HEK293 (cell line): ENCODE measurements at regions not wholly inside any gene's neighbourhood (a gene's known extent, or its start where the extent isn't known, plus 50 kb on each side); places are given as distances from the start of the nearest gene placed in this dataset.

Experiments
- CTCF ChIA-PET: fragments of 350-600 bp; formaldehyde crosslinking; extraction: SDS; loops from one replicate; lab custom pipeline; 2021; ENCODE audit warnings: antibody characterized with exemption; lab: Yijun Ruan, JAX
- POLR2A ChIA-PET: fragments of 300-600 bp; formaldehyde crosslinking; extraction: SDS; loops from one replicate; lab custom pipeline; 2020; ENCODE audit warnings: antibody characterized with exemption, inconsistent platforms; lab: Yijun Ruan, JAX
- H3K27ac ChIP-seq: fragments of 200-500 bp; sonication (Bioruptor generic); 2 replicates; pipeline ENCODE4 v1.5.1; 2014; ENCODE audit warnings: low read depth, low read length, control low read depth, inconsistent platforms; ENCODE audit errors: extremely low read depth
- H3K36me3 ChIP-seq, 2 experiments: fragments of 200-500 bp in 1 of 2; sonication (Bioruptor generic) in 1 of 2; 1 replicate in 1 of 2; 2 replicates in 1 of 2; pipeline ENCODE4 v1.5.1; 2014 to 2017; ENCODE audit warnings: inconsistent platforms in 2 of 2, low read length in 2 of 2; ENCODE audit not compliant: control insufficient read depth in 2 of 2, insufficient read depth in 1 of 2
- H3K4me1 ChIP-seq: fragments of 200-500 bp; sonication (Bioruptor generic); 2 replicates; pipeline ENCODE4 v1.5.1; 2014; ENCODE audit warnings: mild to moderate bottlenecking, low read length, inconsistent platforms; ENCODE audit not compliant: control insufficient read depth, insufficient read depth
- H3K4me3 ChIP-seq: 2 replicates; pipeline ENCODE4 v1.5.1; 2011; ENCODE audit warnings: low read depth, mild to moderate bottlenecking, control low read depth, low read length, moderate library complexity
- H3K9me3 ChIP-seq: fragments of 200-500 bp; sonication (Bioruptor generic); 2 replicates; pipeline ENCODE4 v1.5.1; 2014; ENCODE audit warnings: low read depth, low read length, inconsistent platforms; ENCODE audit not compliant: control insufficient read depth, insufficient read depth
- SP3 ChIP-seq: fragments of 450-650 bp; formaldehyde crosslinking; IDR thresholded peaks from 2 replicates; pipeline ENCODE4 v1.5.1; 2016; ENCODE audit warnings: missing biosample characterization, missing genetic modification characterization
- YY2 ChIP-seq: fragments of 450-650 bp; formaldehyde crosslinking; IDR thresholded peaks from 2 replicates; pipeline ENCODE4 v1.5.1; 2016; ENCODE audit warnings: missing biosample characterization, missing genetic modification characterization
- ZBTB1 ChIP-seq: fragments of 450-650 bp; formaldehyde crosslinking; IDR thresholded peaks from 2 replicates; pipeline ENCODE4 v1.5.1; 2016; ENCODE audit warnings: missing biosample characterization, missing genetic modification characterization
- ZIC2 ChIP-seq: fragments of 450-650 bp; formaldehyde crosslinking; IDR thresholded peaks from 2 replicates; pipeline ENCODE4 v1.5.1; 2016; ENCODE audit warnings: missing biosample characterization, missing genetic modification characterization
- ZNF2 ChIP-seq: fragments of 450-650 bp; formaldehyde crosslinking; IDR thresholded peaks from 2 replicates; pipeline ENCODE4 v1.5.1; 2016; ENCODE audit warnings: missing biosample characterization, missing genetic modification characterization
- ZNF292 ChIP-seq: fragments of 450-650 bp; formaldehyde crosslinking; IDR thresholded peaks from 2 replicates; pipeline ENCODE4 v1.5.1; 2016; ENCODE audit warnings: low read depth, missing biosample characterization, missing genetic modification characterization, borderline replicate concordance
- ZNF785 ChIP-seq: fragments of 450-650 bp; formaldehyde crosslinking; IDR thresholded peaks from 2 replicates; pipeline ENCODE4 v1.5.1; 2016; ENCODE audit warnings: missing biosample characterization, missing genetic modification characterization
- TF ChIP-seq, protein P1 (sequence below): fragments of 450-650 bp; formaldehyde crosslinking; IDR thresholded peaks from 2 replicates; pipeline ENCODE4 v1.5.1; 2016; ENCODE audit warnings: missing biosample characterization, missing genetic modification characterization
- TF ChIP-seq, protein P2 (sequence below): fragments of 450-650 bp; formaldehyde crosslinking; IDR thresholded peaks from 2 replicates; pipeline ENCODE4 v1.5.1; 2017; ENCODE audit warnings: missing biosample characterization, missing genetic modification characterization
- TF ChIP-seq, protein P3 (sequence below): fragments of 450-650 bp; formaldehyde crosslinking; IDR thresholded peaks from 2 replicates; pipeline ENCODE4 v1.5.1; 2016; ENCODE audit warnings: missing biosample characterization, missing genetic modification characterization, low read depth
- TF ChIP-seq, protein P4 (sequence below): fragments of 450-650 bp; formaldehyde crosslinking; IDR thresholded peaks from 2 replicates; pipeline ENCODE4 v1.5.1; 2016; ENCODE audit warnings: missing biosample characterization, missing genetic modification characterization
- TF ChIP-seq, protein P5 (sequence below): fragments of 450-650 bp; formaldehyde crosslinking; IDR thresholded peaks from 2 replicates; pipeline ENCODE4 v1.5.1; 2016; ENCODE audit warnings: missing biosample characterization, missing genetic modification characterization
- TF ChIP-seq, protein P6 (sequence below): fragments of 450-650 bp; formaldehyde crosslinking; IDR thresholded peaks from 2 replicates; pipeline ENCODE4 v1.5.0; 2017; ENCODE audit warnings: missing biosample characterization, missing genetic modification characterization, borderline replicate concordance
- TF ChIP-seq, protein P7 (sequence below): fragments of 450-650 bp; formaldehyde crosslinking; conservative IDR thresholded peaks from 2 replicates; pipeline ENCODE4 v1.5.1; 2016; ENCODE audit warnings: low read depth, missing biosample characterization, missing genetic modification characterization

DNA sequence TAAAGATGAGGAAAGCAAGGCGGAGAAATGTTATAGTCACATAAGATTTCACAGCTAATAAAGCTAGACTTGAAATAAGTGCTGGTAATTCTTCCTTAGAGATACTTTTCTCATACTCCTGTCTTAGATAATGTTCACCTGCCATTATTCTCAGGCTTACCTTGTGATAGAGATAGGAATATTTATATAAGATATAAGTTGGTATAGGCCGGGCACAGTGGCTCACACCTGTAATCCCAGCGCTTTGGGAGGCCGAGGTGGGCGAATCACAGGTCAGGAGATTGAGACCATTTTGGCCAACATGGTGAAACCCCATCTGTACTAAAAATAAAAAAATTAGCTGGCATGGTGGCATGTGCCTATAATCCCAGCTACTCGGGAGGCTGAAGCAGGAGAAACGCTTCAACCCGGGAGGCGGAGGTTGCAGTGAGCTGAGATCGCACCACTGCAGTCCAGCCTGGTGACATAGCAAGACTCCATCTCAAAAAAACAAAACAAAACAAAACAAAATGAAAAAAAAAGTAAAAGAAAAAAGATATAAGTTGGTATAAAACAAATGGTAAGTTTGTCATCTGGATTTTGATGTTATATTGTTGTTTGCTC is 1918.4 kb downstream of the MAT2B start:
- Histone ChIP-seq H3K36me3 (no peaks in the 10 kb centered on the region), H3K9me3 (no peaks in the 10 kb centered on the region), H3K4me1 (no peaks in the 10 kb centered on the region), H3K27ac (no peak overlapping the region), H3K4me3 (no peak overlapping the region)
- TF ChIP-seq, protein P1, sequence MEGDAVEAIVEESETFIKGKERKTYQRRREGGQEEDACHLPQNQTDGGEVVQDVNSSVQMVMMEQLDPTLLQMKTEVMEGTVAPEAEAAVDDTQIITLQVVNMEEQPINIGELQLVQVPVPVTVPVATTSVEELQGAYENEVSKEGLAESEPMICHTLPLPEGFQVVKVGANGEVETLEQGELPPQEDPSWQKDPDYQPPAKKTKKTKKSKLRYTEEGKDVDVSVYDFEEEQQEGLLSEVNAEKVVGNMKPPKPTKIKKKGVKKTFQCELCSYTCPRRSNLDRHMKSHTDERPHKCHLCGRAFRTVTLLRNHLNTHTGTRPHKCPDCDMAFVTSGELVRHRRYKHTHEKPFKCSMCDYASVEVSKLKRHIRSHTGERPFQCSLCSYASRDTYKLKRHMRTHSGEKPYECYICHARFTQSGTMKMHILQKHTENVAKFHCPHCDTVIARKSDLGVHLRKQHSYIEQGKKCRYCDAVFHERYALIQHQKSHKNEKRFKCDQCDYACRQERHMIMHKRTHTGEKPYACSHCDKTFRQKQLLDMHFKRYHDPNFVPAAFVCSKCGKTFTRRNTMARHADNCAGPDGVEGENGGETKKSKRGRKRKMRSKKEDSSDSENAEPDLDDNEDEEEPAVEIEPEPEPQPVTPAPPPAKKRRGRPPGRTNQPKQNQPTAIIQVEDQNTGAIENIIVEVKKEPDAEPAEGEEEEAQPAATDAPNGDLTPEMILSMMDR (tag by site-specific recombination), result no peak
- TF ChIP-seq ZNF292 (tag by site-specific recombination), result no peak
- TF ChIP-seq YY2 (tag by site-specific recombination), result no peak
- TF ChIP-seq, protein P2, sequence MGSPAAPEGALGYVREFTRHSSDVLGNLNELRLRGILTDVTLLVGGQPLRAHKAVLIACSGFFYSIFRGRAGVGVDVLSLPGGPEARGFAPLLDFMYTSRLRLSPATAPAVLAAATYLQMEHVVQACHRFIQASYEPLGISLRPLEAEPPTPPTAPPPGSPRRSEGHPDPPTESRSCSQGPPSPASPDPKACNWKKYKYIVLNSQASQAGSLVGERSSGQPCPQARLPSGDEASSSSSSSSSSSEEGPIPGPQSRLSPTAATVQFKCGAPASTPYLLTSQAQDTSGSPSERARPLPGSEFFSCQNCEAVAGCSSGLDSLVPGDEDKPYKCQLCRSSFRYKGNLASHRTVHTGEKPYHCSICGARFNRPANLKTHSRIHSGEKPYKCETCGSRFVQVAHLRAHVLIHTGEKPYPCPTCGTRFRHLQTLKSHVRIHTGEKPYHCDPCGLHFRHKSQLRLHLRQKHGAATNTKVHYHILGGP (tag by site-specific recombination), result no peak
- TF ChIP-seq ZNF785 (tag by site-specific recombination), result no peak
- TF ChIP-seq, protein P3, sequence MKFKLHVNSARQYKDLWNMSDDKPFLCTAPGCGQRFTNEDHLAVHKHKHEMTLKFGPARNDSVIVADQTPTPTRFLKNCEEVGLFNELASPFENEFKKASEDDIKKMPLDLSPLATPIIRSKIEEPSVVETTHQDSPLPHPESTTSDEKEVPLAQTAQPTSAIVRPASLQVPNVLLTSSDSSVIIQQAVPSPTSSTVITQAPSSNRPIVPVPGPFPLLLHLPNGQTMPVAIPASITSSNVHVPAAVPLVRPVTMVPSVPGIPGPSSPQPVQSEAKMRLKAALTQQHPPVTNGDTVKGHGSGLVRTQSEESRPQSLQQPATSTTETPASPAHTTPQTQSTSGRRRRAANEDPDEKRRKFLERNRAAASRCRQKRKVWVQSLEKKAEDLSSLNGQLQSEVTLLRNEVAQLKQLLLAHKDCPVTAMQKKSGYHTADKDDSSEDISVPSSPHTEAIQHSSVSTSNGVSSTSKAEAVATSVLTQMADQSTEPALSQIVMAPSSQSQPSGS, result no peak
- no peak for TF ChIP-seq ZBTB1 (tag by site-specific recombination)
- TF ChIP-seq, protein P4, sequence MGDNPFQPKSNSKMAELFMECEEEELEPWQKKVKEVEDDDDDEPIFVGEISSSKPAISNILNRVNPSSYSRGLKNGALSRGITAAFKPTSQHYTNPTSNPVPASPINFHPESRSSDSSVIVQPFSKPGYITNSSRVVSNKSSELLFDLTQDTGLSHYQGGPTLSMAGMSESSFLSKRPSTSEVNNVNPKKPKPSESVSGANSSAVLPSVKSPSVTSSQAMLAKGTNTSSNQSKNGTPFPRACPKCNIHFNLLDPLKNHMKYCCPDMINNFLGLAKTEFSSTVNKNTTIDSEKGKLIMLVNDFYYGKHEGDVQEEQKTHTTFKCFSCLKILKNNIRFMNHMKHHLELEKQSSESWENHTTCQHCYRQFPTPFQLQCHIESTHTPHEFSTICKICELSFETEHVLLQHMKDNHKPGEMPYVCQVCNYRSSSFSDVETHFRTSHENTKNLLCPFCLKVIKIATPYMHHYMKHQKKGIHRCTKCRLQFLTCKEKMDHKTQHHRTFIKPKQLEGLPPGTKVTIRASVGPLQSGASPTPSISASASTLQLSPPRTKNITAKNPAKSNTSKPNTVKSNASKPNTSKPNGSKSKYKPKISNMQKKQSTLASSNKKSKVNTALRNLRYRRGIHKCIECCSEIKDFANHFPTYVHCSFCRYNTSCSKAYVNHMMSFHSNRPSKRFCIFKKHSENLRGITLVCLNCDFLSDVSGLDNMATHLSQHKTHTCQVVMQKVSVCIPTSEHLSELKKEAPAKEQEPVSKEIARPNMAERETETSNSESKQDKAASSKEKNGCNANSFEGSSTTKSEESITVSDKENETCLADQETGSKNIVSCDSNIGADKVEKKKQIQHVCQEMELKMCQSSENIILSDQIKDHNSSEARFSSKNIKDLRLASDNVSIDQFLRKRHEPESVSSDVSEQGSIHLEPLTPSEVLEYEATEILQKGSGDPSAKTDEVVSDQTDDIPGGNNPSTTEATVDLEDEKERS, result no peak
- ChIA-PET CTCF (no interaction called here), POLR2A (no interaction called here)

DNA sequence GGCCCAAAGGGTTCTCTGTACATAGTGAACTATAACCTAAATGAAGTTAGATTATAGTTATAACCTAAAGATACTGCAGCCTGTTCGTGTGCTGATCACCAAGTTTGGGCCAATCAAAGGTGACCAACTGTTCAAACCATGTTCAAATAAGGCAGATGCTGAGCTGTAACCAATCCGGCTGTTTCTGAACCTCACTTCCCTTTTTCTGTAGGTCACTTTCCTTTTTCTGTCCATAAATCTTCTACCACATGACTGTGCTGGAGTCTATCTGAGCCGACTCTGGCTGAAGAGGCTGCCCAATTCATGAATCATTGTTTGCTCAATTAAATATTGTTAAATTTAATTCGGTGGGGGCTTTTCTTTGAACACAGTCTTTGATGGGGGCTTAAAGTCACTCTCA is 1920.2 kb downstream of the MAT2B start:
- ChIA-PET POLR2A (no interaction called here), CTCF (no interaction called here)
- H3K9me3 ChIP-seq, result no peaks in the 10 kb centered on the region
- no peak overlapping the region for H3K27ac ChIP-seq
- H3K4me1 ChIP-seq, result no peaks in the 10 kb centered on the region
- no peaks in the 10 kb centered on the region for H3K36me3 ChIP-seq
- H3K4me3 ChIP-seq, result no peak overlapping the region
- TF ChIP-seq, protein P5, sequence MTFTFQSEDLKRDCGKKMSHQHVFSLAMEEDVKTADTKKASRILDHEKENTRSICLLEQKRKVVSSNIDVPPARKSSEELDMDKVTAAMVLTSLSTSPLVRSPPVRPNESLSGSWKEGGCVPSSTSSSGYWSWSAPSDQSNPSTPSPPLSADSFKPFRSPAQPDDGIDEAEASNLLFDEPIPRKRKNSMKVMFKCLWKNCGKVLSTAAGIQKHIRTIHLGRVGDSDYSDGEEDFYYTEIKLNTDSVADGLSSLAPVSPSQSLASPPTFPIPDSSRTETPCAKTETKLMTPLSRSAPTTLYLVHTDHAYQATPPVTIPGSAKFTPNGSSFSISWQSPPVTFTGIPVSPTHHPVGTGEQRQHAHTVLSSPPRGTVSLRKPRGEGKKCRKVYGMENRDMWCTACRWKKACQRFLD (tag by site-specific recombination), result no peak
- TF ChIP-seq SP3 (tag by site-specific recombination) (no peak), ZNF2 (tag by site-specific recombination) (no peak), ZIC2 (tag by site-specific recombination) (no peak)
- TF ChIP-seq, protein P6, sequence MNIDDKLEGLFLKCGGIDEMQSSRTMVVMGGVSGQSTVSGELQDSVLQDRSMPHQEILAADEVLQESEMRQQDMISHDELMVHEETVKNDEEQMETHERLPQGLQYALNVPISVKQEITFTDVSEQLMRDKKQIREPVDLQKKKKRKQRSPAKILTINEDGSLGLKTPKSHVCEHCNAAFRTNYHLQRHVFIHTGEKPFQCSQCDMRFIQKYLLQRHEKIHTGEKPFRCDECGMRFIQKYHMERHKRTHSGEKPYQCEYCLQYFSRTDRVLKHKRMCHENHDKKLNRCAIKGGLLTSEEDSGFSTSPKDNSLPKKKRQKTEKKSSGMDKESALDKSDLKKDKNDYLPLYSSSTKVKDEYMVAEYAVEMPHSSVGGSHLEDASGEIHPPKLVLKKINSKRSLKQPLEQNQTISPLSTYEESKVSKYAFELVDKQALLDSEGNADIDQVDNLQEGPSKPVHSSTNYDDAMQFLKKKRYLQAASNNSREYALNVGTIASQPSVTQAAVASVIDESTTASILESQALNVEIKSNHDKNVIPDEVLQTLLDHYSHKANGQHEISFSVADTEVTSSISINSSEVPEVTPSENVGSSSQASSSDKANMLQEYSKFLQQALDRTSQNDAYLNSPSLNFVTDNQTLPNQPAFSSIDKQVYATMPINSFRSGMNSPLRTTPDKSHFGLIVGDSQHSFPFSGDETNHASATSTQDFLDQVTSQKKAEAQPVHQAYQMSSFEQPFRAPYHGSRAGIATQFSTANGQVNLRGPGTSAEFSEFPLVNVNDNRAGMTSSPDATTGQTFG (tag by site-specific recombination), result no peak
- TF ChIP-seq, protein P7, sequence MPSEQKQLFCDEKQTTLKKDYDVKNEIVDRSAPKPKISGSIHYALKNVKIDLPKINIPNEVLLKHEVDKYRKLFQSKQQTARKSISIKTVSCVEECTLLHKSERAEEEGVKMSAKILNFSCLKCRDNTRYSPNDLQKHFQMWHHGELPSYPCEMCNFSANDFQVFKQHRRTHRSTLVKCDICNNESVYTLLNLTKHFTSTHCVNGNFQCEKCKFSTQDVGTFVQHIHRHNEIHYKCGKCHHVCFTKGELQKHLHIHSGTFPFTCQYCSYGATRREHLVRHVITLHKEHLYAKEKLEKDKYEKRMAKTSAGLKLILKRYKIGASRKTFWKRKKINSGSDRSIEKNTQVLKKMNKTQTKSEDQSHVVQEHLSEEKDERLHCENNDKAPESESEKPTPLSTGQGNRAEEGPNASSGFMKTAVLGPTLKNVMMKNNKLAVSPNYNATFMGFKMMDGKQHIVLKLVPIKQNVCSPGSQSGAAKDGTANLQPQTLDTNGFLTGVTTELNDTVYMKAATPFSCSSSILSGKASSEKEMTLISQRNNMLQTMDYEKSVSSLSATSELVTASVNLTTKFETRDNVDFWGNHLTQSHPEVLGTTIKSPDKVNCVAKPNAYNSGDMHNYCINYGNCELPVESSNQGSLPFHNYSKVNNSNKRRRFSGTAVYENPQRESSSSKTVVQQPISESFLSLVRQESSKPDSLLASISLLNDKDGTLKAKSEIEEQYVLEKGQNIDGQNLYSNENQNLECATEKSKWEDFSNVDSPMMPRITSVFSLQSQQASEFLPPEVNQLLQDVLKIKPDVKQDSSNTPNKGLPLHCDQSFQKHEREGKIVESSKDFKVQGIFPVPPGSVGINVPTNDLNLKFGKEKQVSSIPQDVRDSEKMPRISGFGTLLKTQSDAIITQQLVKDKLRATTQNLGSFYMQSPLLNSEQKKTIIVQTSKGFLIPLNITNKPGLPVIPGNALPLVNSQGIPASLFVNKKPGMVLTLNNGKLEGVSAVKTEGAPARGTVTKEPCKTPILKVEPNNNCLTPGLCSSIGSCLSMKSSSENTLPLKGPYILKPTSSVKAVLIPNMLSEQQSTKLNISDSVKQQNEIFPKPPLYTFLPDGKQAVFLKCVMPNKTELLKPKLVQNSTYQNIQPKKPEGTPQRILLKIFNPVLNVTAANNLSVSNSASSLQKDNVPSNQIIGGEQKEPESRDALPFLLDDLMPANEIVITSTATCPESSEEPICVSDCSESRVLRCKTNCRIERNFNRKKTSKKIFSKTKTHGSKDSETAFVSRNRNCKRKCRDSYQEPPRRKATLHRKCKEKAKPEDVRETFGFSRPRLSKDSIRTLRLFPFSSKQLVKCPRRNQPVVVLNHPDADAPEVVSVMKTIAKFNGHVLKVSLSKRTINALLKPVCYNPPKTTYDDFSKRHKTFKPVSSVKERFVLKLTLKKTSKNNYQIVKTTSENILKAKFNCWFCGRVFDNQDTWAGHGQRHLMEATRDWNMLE (tag by site-specific recombination), result no peak
